AG10803 (cell line): ENCODE measurements at regions not wholly inside any gene's neighbourhood (a gene's known extent, or its start where the extent isn't known, plus 50 kb on each side); places are given as distances from the start of the nearest gene placed in this dataset.

ENCODE experiments used
- DNase-seq: peaks from one replicate; pipeline ENCODE4 v3.0.0; 2010; ENCODE audit warnings: low read depth
- H3K4me3 ChIP-seq: 2 replicates; pipeline ENCODE4 v1.5.1; 2011; ENCODE audit warnings: mild to moderate bottlenecking, low read length, control low read depth
- TF ChIP-seq, protein P1 (sequence below): conservative IDR thresholded peaks from 2 replicates; pipeline ENCODE4 v1.5.1; 2011; ENCODE audit warnings: mild to moderate bottlenecking, low read length, control low read depth, inconsistent platforms

DNA sequence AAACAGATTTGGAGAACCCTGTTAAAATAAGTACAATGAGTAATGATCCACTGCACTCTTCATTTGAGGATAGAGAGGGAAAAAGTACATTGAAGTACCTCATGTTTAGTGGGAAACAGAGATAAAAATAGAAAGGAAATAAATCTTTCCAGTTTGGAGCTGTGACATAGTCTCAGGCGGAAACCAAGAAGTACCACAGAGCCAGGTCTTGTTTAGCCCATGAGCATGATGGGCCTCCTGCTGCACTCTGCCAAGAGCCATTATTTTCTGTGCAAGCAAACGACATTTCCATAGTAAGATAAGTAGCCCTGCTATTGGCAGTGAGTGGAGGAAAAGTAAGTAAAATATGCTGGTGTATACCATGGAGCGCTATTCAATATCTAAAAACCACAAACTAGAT lies 796.1 kb downstream of the TBL1XR1 start:
- TF ChIP-seq, protein P1, sequence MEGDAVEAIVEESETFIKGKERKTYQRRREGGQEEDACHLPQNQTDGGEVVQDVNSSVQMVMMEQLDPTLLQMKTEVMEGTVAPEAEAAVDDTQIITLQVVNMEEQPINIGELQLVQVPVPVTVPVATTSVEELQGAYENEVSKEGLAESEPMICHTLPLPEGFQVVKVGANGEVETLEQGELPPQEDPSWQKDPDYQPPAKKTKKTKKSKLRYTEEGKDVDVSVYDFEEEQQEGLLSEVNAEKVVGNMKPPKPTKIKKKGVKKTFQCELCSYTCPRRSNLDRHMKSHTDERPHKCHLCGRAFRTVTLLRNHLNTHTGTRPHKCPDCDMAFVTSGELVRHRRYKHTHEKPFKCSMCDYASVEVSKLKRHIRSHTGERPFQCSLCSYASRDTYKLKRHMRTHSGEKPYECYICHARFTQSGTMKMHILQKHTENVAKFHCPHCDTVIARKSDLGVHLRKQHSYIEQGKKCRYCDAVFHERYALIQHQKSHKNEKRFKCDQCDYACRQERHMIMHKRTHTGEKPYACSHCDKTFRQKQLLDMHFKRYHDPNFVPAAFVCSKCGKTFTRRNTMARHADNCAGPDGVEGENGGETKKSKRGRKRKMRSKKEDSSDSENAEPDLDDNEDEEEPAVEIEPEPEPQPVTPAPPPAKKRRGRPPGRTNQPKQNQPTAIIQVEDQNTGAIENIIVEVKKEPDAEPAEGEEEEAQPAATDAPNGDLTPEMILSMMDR, result no peak
- H3K4me3 ChIP-seq, result no peak overlapping the region
- no peak for DNase-seq

DNA sequence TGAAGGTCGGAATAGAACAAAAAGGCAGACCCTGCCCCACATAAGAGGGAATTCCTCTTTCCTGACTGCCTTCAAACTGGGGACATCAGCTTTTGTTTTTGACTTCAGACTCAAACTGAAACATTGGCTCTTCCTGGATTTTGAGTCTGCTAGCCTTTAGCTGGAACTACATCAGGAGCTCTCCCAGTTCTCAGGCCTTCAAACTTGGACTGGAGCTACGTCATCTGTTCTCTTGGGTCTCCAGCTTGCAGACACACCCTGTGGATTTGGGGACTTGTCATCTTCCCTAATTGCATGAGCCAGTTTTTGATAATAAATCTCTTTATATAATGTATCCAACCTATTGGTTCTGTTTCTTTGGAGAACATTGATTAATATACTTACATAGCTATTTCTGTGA lies 798.1 kb downstream of the TBL1XR1 start:
- H3K4me3 ChIP-seq, result no peak overlapping the region
- TF ChIP-seq, protein P1, result no peak

DNA sequence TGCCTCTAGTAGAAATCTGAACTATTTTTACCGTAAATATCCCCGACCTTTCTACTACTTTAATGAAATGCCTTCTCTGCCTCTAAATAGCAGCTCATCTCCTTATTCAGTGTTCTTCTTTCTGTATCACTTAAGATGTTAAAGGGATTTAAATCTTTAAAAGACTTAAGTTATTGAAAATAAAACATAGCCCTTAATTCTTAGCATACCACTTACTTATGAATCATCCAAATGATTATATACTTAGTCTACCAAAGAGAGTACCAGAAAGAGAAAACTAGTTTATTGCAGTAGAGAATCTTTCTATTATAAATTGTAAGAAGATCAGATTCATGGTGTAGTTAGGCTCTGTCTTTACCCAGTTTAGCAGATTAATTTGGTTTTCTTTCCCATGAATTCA lies 802.0 kb downstream of the TBL1XR1 start:
- H3K4me3 ChIP-seq, result no peak overlapping the region
- TF ChIP-seq, protein P1, result no peak
- no peak for DNase-seq

More for the DNA sequence above, 798.1 kb downstream of the TBL1XR1 start:
- DNase-seq, result no peak

DNA sequence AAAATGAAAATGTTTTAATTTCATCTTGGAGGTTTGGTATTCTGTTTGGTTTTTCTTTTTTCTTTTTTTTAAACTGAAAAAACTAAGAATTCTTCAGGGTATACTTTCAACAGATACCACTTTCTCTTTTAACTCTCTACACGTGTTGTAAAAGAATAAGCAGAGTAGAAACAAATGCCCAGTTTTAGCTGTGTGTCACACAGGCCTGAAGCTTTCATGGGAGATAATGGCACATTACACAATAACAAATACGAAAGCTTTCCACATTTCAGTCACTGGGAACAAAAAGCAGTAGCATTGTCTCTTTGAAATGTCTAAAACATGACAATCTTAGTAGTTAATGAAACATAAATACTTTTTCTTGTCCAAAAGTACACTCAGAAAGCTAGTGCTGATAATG lies 818.5 kb downstream of the TBL1XR1 start:
- no peak for DNase-seq
- H3K4me3 ChIP-seq, result no peak overlapping the region
- TF ChIP-seq, protein P1, result no peak

DNA sequence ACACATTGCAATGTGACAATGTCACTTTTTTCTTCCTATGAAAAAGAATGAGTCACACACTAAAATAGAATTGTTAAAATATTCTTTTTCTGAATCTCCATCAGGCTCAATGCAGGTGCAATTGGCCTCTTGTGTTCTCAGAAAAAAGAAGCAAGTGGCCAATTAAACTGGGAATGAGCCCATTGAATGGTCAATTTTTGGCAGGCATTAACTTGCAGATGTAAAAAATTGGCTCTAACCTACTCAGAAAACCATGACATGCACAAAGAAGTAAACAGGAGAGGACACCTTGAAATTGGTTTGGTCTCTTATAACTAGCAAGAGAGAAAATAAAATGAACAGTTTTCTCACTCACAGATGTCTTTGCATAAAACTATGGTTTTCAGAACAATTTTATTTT lies 820.8 kb downstream of the TBL1XR1 start:
- TF ChIP-seq, protein P1, result no peak
- no peak for DNase-seq
- H3K4me3 ChIP-seq, result no peak overlapping the region

DNA sequence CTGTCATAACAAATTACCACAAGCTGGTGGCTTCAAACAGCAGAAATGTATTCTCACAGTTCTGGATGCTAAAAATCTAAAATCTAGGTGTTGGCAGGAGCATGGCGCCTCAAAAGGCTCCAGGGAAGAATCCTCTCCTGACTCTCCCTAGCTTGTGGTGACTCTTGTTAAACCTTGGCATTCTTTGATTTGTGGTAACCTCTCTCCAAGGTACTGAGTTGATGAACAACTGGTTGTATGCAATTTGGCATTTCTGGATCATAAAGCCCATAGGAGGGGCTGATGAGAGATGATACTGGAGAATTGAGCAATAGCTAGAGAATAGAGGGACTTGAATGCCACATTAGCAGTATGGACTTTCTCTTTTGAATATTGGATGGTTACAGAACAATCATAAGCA lies 821.8 kb downstream of the TBL1XR1 start:
- DNase-seq, result no peak
- H3K4me3 ChIP-seq, result no peak overlapping the region
- TF ChIP-seq, protein P1, result no peak

DNA sequence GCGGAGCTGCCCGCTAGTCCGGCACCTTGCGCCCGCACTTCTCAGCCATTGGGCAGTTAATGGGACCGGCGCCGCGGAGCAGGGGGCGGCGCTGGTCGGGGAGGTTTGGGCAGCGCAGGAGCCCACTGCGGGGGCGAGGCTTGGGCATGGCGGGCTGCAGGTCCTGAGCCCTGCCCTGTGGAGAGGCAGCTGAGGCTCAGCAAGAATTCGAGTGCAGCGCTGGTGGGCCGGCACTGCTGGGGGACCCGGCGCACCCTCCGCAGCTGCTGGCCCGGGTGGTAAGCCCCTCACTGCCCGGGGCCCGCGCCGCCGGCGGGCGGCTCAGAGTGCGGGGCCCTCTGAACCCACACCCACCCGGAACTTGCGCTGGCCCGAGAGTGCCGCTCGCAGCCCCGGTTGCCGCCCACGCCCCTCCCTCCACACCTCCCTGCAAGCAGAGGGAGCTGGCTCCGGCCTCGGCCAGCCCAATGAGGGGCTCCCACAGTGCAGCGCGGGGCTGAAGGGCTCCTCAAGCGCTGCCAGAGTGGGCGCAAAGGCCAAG lies 835.0 kb downstream of the TBL1XR1 start:
- H3K4me3 ChIP-seq, result no peak overlapping the region
- no peak for DNase-seq
- TF ChIP-seq, protein P1, result no peak
